HG03103 (cell line): ENCODE measurements at regions not wholly inside any gene's neighbourhood (a gene's known extent, or its start where the extent isn't known, plus 50 kb on each side); places are given as distances from the start of the nearest gene placed in this dataset.
"Not testable (repeated sequence)": the region's sequence is repeated elsewhere in the genome, so short reads cannot be mapped to it uniquely, and the experiment has no call there.

Experiments used
- ATAC-seq: cut with Tn5 transposase; IDR thresholded peaks from one replicate; pipeline ENCODE4 v1.9.1; 2021; ENCODE audit warnings: low read depth; ENCODE audit not compliant: unreplicated experiment

DNA sequence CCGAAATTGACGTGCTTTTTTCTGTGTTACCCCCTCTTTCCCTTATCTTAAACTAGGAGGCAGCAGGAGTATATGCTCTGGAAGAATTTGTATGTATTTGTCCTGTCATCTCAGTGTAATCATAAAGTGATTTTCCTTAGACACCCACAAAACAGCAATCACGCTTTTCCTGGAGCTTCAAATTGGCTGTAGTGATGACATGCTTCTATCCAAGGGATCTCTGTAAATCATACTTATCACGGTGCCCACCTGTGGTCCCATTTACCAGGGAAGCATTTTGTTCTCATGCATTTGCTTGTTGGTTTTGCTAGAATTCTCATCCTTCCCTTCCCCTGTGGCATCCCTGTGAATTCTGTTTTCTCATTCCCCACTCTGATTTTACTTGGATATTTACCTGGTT, 220.8 kb upstream of the THUMPD2 start:
- no peak for ATAC-seq

GRCh38 chr2:39998617-39999016, 219.6 kb upstream of the THUMPD2 start:
- no peak for ATAC-seq

DNA sequence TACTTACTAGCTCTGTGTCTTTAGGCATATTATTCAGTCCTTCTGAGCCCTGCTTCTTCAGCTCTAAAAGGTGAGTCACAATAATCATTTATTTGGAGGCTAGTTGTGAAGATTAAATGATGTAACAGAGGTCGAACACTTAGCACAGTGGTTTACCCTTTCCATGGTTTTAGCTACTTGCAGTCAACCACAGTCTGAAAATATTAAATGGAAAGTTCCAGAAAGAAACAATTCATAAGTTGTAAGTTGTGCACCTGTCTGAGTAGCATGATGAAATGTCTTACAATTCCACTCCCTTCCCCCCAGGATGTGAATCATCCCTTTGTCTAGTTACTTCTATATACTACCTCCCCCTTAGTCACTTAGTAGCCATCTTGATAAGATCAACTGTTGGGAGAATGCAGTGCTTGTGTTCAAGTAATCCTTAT, 217.6 kb upstream of the THUMPD2 start:
- no peak for ATAC-seq

DNA sequence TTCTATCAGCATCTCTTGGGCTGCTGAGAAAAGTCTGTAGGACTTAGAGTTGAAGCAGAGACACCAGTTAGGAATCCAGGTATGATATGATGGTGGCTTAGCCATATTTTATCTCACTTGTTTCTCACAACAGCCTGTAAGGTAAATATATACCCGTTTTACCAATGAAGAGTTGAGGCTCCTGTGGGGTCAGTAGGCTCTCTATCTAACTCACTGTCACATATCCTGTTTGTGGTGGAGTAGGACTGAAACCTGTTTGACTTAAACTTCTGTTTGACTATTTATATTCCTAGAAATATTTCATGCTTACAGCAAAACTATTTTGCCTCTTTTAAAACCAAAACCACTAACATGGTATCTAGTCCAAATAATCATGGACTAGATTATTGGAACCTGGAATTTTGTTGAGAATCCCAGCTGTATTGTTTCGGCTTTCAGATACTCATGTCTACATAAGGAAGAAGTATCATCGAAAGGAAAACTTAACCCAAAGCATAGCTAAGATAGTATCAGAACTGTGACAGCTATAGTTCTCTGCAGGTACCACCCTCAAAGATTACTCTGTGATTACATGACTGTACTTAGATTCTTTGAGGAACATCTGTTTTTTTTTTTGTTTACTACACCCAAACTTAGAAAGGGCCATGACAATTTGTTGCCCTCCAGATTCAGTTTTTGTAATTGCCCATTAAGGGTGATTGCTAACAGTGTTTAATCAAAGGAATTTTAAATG, 216.1 kb upstream of the THUMPD2 start:
- ATAC-seq, result no peak

- no peak for ATAC-seq
Observed at GRCh38 chr2:39994151-39994550, 215.1 kb upstream of the THUMPD2 start.

GRCh38 chr2:39991298-39991697, 212.2 kb upstream of the THUMPD2 start:
- no peak for ATAC-seq

DNA sequence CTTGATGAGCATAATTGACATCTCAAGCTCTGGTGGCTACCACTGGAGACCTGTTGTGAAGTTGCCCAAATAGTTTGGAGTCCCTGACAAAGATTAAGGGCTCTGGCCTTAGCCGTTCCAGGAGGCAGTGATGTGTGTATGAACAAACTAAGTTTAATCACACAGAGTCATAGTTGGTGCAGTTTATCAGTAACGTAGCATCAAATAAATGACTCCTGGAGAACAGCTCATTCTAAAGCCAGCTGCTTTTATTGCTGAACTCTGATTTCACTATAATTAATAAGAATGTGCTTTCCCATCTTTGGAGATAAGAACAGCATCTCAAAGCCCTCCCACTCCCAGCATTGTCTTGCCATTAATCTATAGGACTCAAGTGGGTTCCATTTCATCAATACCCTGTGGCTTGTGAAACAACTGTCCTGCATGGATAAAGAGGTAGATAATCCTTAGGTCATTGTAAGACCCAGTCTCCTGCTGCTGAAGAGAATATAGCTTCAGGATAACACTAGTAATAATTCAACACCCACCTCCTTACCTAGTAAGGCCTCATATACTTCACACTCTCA, 211.4 kb upstream of the THUMPD2 start:
- no peak for ATAC-seq

GRCh38 chr2:39989888-39990287, 210.8 kb upstream of the THUMPD2 start:
- ATAC-seq, result no peak

DNA sequence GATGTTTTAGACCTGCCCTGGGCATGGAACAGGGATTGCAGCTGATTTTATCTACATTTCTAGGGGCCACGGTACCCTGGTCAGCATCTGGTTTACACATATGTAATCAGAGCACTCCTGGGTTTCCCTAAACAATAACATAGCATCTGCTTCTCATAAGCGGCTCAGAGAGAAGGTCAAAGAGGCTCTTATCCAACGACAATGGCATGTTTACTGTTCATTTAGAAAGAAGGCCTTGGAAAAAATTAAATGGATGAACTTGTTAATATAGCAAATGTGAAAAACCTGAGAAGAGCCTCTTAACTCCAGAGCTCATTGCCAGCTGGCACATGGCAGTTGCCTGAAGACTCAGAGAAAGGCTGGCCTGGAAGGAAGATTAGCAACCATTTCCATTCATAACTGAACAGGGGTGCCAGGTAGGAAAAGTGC, 202.8 kb upstream of the THUMPD2 start:
- ATAC-seq, result no peak

- ATAC-seq, result no peak
Observed at GRCh38 chr2:39975476-39976020, 196.5 kb upstream of the THUMPD2 start.

DNA sequence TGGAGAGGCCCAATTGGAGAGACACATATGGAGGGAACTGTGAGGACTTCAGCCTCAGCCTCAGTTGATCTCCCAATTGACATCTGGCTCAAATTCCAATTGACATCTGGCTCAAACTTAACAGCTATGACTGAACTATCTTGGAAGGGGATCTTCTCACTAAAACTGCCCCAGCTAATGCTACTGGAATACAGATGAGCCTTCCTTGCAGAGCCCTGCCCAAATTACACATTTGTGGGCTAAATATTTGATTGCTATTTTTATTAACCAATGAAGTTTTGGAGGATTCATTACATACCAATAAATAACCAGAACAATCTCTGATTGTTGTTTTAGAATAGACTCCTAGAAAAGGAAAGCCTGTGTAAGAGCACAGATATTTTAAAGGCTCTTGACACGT, 189.0 kb upstream of the THUMPD2 start:
- no peak for ATAC-seq

GRCh38 chr2:39960681-39961080, 181.6 kb upstream of the THUMPD2 start:
- ATAC-seq, result not testable (repeated sequence)

DNA sequence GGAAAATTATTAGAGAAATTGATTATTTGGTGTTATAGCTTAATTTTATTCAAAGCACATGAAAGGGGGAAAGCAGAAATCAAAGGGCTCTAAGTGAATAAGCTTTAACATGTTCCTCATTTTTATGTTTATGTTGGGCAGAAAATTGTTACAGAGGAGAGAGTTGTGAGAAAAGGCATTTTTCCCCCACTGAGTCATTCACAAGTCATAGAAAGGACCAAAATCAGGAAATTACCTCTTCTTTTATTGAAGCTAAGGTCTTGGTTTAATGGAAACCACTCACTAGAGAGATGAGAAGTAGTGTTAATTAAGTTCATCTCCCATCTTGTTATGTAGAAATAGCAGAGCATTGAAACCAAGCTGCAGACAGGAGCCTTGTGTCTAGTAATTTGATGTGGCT, 175.3 kb upstream of the THUMPD2 start:
- ATAC-seq, result no peak

DNA sequence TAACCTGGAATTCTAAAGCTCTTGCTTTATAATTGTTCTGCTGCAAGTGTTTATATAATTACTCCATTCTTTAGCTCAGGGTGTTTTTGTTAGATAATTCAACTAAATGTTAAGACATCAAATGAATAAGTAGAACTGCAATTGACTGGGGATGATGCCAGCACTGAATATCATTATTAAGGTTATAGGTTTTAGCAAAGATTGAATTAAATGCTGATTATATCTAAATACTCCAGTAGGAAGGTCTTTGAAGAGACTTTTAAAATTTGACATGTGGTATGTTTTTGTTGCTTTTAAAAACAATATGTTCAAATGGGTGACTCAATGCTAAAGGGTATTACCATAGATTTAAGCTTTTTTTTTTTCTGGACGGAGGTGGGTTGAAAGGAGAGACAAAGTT, 170.1 kb upstream of the THUMPD2 start:
- ATAC-seq, result no peak

DNA sequence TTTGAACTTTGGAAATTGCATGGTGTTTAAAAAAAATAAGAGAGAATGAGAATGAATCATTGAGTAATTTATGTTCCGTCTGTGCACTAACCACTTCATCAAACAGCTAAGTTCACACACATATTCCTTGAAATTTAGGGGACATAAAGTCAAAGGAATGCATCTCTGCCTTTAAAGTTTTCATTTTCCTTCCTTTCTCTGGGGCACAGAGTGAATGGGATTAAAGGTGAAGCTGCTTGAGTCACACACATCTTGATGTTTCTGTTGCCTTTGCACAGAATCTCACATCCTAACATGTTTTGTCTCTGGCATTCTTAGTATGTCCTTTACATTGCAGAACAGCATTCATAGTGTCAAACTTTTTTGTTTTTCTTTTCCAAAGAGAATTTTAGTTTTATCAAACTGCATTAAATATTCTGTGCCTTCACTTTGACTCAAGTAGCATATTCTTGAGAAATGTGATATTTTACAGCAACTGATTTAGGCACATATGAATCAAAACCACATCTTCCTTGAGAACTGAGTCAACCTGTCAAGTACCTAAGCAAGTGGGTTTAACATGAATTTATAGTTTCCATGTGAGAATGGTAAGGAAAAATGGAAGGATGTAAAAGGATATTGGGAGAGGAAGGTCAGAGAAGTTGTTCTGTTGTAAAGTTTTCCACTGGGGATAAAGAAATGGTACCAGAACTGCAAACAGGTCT, 169.1 kb upstream of the THUMPD2 start:
- no peak for ATAC-seq

- ATAC-seq, result no peak
Observed at GRCh38 chr2:39947294-39948015, 168.4 kb upstream of the THUMPD2 start.

DNA sequence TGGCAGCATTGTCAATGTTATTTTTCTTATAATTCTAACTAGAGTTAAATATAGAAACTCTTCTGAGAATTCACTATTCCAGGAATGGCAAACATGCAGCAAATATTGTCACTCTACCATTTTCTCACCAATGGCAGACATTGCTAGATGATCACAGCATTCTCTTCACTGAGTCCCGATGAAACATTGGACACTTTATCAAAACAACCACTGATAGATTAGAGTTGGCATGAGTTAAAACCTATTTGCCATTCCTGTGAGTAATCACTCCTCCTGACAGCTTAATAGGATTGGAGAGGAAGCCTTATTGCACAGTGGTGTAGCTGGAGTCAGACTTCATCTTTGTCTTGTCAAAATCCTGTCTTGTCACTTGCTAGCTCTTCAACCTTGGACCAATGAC, 163.9 kb upstream of the THUMPD2 start:
- ATAC-seq, result no peak

- ATAC-seq, result no peak
Observed at GRCh38 chr2:39938035-39938835, 159.2 kb upstream of the THUMPD2 start.

DNA sequence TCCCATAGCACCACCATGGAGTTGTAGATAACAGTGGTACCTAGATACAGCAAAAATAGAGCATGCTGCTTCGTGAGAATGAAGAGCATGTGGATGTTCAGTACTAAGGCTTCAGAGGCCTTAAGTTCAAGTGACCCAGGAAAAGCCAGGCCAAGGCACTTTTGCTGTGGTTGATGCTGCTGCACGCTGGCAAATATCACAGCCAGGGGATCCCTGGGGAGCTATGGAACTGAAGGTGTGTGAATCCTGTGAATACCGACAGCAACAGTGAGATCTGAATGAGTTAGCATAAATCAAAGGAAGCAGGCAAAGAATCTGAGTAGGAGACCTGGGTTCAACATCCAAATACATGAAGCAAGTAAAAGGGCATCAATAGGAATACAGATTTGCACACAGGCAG, 158.6 kb upstream of the THUMPD2 start:
- no peak for ATAC-seq

- no peak for ATAC-seq
Observed at GRCh38 chr2:39934851-39935250, 155.8 kb upstream of the THUMPD2 start.
